ENCODE measurements at regions not wholly inside any gene's neighbourhood (a gene's known extent, or its start where the extent isn't known, plus 50 kb on each side); places are given as distances from the start of the nearest gene placed in this dataset.

GRCh38 chr7:41326616-41327015 lies 376.3 kb downstream of the INHBA start:
- Histone ChIP-seq H3K4me3 (no peak overlapping the region), H2AFZ (no peak overlapping the region), H3F3A (replicated peaks; ENCODE audit: low read depth) (no peaks in the 10 kb centered on the region), H3K9me2 (ENCODE audit: insufficient read depth) (no peaks in the 10 kb centered on the region), H4K20me1 (replicated peaks; ENCODE audit: insufficient read depth) (no peaks in the 10 kb centered on the region), H3K27me3 (ENCODE audit: insufficient read depth) (no peaks in the 10 kb centered on the region), H3K4me2 (no peak overlapping the region), H3K4me1 (ENCODE audit: insufficient read depth) (no peaks in the 10 kb centered on the region), H3K36me3 (ENCODE audit: insufficient read depth) (no peaks in the 10 kb centered on the region), H3K79me2 (replicated peaks; ENCODE audit: insufficient read depth) (no peaks in the 10 kb centered on the region), H3K27ac (ENCODE audit: low read depth) (no peak overlapping the region)
- Mint-ChIP-seq H3K4me3 (no peak overlapping the region), H3K27ac (no peak overlapping the region), H3K36me3 (ENCODE audit: low read depth) (no peaks in the 10 kb centered on the region), H3K27me3 (ENCODE audit: insufficient read depth, low read depth, poor library complexity) (peaks cover 5% of the 10 kb centered on the region), H3K4me1 (no peaks in the 10 kb centered on the region), H3K9me3 (no peaks in the 10 kb centered on the region)
- no peak for TF ChIP-seq CTCF (conservative IDR thresholded peaks at IDR 0.05; ENCODE audit: low read depth in 2 of 2)
- TF ChIP-seq EZH2phosphoT487 (IDR thresholded peaks at IDR 0.05; ENCODE audit: unreplicated experiment): no peak
- no peak for TF ChIP-seq EZH2 (IDR thresholded peaks at IDR 0.05; ENCODE audit: low read depth, unreplicated experiment)
- TF ChIP-seq CREB1 (CRISPR knock-in tag; IDR thresholded peaks at IDR 0.05; ENCODE audit: low read depth): no peak
- no peak for TF ChIP-seq REST (IDR thresholded peaks at IDR 0.05; ENCODE audit: unreplicated experiment)
- no peak for TF ChIP-seq ZNF462 (CRISPR knock-in tag; IDR thresholded peaks at IDR 0.05)
- TF ChIP-seq POLR2AphosphoS5 (IDR thresholded peaks at IDR 0.05; ENCODE audit: low read depth): no peak
- TF ChIP-seq NANOG (IDR thresholded peaks at IDR 0.05; ENCODE audit: borderline replicate concordance): no peak
- no peak for ATAC-seq
- no peak for DNase-seq (ENCODE audit: low spot score)

Measured in GM23338 (cell line).